ENCODE measurements at regions not wholly inside any gene's neighbourhood (a gene's known extent, or its start where the extent isn't known, plus 50 kb on each side); places are given as distances from the start of the nearest gene placed in this dataset.

GRCh38 chr2:138086576-138086975 is 122.3 kb downstream of the HNMT start:
- H3K9me3 Mint-ChIP-seq = no peaks in the 10 kb centered on the region
- Histone ChIP-seq H3T11ph (ENCODE audit: low read length) (no peak overlapping the region), H2BK20ac (ENCODE audit: low read depth, low read length, poor library complexity, severe bottlenecking) (no peak overlapping the region), H2AFZ (ENCODE audit: low read length) (no peak overlapping the region), H3K4me1 (ENCODE audit: insufficient read depth, low read length) (no peaks in the 10 kb centered on the region), H3K79me1 (ENCODE audit: insufficient read depth, low read depth, low read length, poor library complexity, severe bottlenecking) (no peaks in the 10 kb centered on the region), H3K23me2 (ENCODE audit: insufficient read length, low read depth, low read length, poor library complexity, severe bottlenecking) (no peaks in the 10 kb centered on the region), H3K14ac (ENCODE audit: insufficient read depth, low read length) (no peak overlapping the region), H4K8ac (replicated peaks; ENCODE audit: insufficient read length, low read depth, low read length) (no peak overlapping the region), H2BK120ac (ENCODE audit: low read depth, low read length, poor library complexity, severe bottlenecking) (no peak overlapping the region), H2BK12ac (ENCODE audit: insufficient read length, low read depth, low read length) (no peak overlapping the region), H4K20me1 (ENCODE audit: control insufficient read depth, insufficient read depth, insufficient read length) (no peaks in the 10 kb centered on the region), H3K27ac (ENCODE audit: insufficient read length, low read depth, low read length) (no peak overlapping the region), H3K56ac (ENCODE audit: insufficient read length, low read depth, low read length) (no peak overlapping the region), H3K9me3 (ENCODE audit: control insufficient read depth, low read depth, low read length) (no peaks in the 10 kb centered on the region), H3K79me2 (ENCODE audit: insufficient read depth, low read length) (no peaks in the 10 kb centered on the region), H3K18ac (ENCODE audit: insufficient read length, low read depth, low read length) (no peak overlapping the region), H2BK15ac (ENCODE audit: low read depth, low read length) (no peak overlapping the region), H4K91ac (ENCODE audit: insufficient read length, low read depth, low read length) (no peak overlapping the region), H4K5ac (ENCODE audit: insufficient read length, low read depth, low read length) (no peak overlapping the region), H3K4ac (ENCODE audit: low read depth, low read length) (no peak overlapping the region), H2AK5ac (ENCODE audit: insufficient read length, low read length) (no peak overlapping the region), H3K23ac (ENCODE audit: insufficient read length, low read depth, low read length) (no peak overlapping the region), H3K4me2 (ENCODE audit: insufficient read depth, insufficient read length, low read length) (no peak overlapping the region), H3K9ac (ENCODE audit: extremely low read depth, insufficient read length, low read length) (no peak overlapping the region), H3K27me3 (ENCODE audit: insufficient read depth, low read length) (no peaks in the 10 kb centered on the region), H2BK5ac (ENCODE audit: insufficient read length, low read length) (no peak overlapping the region)
- no peak overlapping the region for H3K27ac Mint-ChIP-seq
- no peak for DNase-seq
- TF ChIP-seq CTCF (conservative IDR thresholded peaks at IDR 0.05) = no peak
- no peaks in the 10 kb centered on the region for H3K36me3 Mint-ChIP-seq (ENCODE audit: insufficient read depth in 1 of 3, low read depth in 3 of 3)
- no peaks in the 10 kb centered on the region for H3K27me3 Mint-ChIP-seq (ENCODE audit: low read depth)
- H3K4me3 Mint-ChIP-seq = no peak overlapping the region
- H3K4me1 Mint-ChIP-seq = 0 out of 4 replicates have a peak, but pooled peaks cover 0 to 2% of the 10 kb centered on the region in 2 experiments

All from H9 (cell line).